SK-MEL-5 (cell line): ENCODE measurements at regions not wholly inside any gene's neighbourhood (a gene's known extent, or its start where the extent isn't known, plus 50 kb on each side); places are given as distances from the start of the nearest gene placed in this dataset.
"Not testable (repeated sequence)": the region's sequence is repeated elsewhere in the genome, so short reads cannot be mapped to it uniquely, and the experiment has no call there.

Source experiments
- DNase-seq: peaks from one replicate; pipeline ENCODE4 v3.0.0-alpha.2; 2016; ENCODE audit warnings: low read depth, low spot score
- in situ Hi-C: cut with HindIII; loops from 2 replicates; pipeline ENCODE4 v1.10.0; 2016; ENCODE audit warnings: low sequenced_read_pairs, high pct_unique_total_duplicates, low pct_unique_long_range_greater_than_20kb

DNA sequence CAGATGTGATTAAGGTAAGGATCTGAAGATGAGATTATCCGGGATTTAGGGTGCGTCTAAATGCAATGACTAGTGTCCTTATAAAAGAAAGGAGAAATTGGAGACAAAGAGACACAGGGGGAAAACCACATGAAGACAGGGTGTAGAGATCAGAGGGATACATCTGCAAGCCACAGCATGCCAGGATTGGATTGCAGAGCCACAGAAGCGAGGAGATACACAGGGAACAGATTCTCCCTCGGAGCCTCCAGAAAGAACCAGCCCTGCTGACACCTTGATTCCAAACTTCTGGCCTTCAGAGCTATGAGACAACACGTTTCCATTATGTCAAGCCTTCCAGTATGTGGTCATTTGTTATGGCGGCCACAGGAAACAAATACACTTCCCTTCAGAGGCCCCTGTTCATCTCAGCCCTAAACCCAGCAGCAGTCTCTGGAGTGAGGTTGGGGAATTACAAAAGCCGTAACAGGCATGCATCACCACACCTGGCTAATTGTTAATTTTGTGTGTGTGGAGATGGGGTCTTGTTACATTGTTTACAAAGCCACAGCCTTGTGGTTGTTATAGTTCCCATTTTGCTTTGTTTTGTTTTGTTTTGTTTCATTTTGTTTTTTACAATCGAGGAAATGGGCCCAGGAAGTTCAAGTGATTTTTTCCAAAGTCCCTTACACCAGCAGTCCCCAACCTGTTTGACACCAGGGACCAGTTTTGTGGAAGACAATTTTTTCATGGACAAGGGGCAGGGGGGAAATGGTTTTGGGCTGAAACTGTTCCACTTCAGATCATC, 51.6 kb upstream of the LYRM9 start:
- no peak for DNase-seq
- in situ Hi-C loops, result no loop called here

GRCh38 chr17:27945333-27945616, 52.1 kb upstream of the LYRM9 start:
- no peak for DNase-seq
- in situ Hi-C loops, result no loop called here

DNA sequence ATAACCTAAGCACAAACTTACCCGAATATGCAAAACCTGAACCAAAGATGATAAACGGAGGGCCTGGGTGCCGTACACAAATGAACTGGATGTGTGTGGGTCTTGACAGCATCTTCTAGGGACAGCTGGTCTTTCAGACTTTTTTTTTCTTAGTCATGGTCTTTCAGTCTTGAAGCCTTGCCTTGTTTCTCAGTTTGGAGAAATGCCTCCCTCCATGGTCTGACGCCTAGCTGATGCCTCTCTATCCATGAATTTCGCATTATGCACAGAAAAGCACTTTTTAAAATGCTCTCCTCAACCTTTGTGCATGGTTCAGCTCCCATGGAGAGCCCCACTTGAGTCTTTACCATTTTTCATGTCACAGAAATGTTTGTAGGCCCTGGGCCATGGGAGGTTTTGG, 52.8 kb upstream of the LYRM9 start:
- in situ Hi-C loops, result no loop called here
- no peak for DNase-seq

DNA sequence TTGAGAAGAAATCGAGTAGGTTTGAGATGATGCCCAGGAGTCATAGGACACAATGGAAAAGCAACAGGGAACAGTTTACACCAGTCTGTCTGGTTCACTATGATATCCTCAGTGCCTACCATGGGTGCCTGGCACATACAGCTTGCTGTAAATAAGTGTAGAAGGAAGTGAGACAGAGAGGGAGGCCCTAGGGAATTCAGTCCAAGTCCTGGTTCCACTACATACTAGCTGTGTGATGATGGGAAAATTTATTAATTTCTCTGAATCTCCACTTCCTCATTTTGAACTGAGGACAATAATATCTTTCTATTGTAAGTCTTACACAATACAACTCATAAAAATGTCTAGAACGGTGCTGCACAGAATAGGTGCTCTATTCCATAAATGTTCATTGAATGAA, 53.3 kb upstream of the LYRM9 start:
- no peak for DNase-seq
- in situ Hi-C loops, result no loop called here

GRCh38 chr17:27947005-27947406, 53.8 kb upstream of the LYRM9 start:
- DNase-seq, result peak; percentile 75
- in situ Hi-C loops, result no loop called here

DNA sequence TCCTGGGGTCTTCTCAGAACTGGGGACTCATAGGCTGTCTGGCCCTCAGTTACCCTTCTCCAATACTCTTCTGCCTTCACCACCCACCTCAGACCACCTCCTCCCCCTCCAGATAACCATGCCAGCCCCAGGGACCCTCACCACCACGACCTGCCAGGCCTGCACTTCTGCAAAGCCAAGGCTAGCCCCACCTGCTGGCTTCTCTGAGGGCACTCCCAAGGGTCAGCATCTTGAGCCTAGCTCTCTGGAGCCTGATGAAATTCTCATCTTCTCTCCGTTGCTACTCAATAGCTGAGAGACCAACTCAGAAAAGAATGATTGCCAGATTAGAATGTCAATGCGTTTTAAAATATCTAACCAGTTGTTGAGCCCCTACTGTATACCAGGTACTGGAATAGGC, 56.1 kb upstream of the LYRM9 start:
- peak; percentile 56 for DNase-seq
- in situ Hi-C loops, result no loop called here

DNA sequence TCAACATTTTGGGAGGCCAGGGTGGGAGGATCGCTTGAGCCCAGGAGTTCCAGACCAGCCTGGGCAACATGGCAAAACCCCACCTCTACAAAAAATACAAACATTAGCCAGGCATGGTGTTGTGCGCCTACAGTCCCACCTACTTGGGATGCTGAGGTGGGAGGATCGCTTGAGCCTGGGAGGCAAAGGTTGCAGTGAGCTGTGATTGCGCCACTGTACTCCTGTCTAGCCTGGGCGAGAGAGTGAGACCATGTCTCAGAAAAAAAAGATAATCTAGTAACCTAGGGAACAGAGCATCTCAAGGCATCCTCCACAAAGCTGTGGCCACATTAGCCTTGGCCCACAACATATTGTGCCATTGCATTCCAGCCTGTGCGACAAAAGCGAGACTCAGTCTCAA, 57.1 kb upstream of the LYRM9 start:
- DNase-seq, result peak; percentile 41
- in situ Hi-C loops, result not testable (repeated sequence)

DNA sequence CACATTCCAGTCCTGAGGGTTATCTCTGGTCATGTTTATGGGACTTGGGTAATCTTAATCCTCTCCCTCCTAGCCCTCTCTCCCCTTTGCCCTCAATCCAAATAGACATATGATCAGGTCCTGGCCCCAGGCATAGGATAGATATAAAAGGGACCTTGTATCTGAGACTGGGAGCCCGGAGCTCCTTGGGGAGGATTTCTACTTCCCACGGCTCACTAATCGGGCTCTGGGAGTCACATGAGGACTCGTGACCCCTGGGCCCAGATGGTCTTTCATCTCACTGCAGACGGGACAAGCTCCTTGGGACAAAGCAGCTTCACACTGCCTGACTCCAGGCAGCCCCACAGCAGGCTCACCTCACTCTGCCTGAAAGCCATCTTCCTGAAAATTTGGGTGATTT, 57.8 kb upstream of the LYRM9 start:
- DNase-seq, result peak; percentile 100
- in situ Hi-C loops, result no loop called here

- peak; percentile 81 for DNase-seq
- in situ Hi-C loops, result no loop called here
Observed at GRCh38 chr17:27951872-27952271, 58.7 kb upstream of the LYRM9 start.

DNA sequence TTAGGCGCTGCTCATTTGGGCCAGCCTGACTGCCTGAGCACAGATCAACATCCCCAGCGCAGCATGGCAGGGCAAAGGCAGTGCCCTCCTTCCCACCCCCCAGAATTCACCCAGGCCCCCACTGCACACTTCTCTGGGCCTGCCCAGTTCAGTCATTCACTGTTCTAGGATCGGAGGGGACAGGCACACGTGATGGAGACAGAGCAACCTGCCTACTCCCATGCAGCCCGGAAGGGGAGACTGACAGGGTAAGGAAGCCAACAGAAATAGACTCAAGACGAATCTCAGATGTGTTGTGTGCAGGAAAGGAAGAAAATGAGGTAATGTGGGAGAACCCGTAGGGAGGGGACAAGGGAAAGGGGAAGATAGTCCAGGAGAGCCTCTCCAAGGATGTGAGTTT, 59.2 kb upstream of the LYRM9 start:
- DNase-seq, result peak; percentile 48
- in situ Hi-C loops, result no loop called here

GRCh38 chr17:27954548-27955495, 61.7 kb upstream of the LYRM9 start:
- DNase-seq, result no peak
- in situ Hi-C loops, result no loop called here

DNA sequence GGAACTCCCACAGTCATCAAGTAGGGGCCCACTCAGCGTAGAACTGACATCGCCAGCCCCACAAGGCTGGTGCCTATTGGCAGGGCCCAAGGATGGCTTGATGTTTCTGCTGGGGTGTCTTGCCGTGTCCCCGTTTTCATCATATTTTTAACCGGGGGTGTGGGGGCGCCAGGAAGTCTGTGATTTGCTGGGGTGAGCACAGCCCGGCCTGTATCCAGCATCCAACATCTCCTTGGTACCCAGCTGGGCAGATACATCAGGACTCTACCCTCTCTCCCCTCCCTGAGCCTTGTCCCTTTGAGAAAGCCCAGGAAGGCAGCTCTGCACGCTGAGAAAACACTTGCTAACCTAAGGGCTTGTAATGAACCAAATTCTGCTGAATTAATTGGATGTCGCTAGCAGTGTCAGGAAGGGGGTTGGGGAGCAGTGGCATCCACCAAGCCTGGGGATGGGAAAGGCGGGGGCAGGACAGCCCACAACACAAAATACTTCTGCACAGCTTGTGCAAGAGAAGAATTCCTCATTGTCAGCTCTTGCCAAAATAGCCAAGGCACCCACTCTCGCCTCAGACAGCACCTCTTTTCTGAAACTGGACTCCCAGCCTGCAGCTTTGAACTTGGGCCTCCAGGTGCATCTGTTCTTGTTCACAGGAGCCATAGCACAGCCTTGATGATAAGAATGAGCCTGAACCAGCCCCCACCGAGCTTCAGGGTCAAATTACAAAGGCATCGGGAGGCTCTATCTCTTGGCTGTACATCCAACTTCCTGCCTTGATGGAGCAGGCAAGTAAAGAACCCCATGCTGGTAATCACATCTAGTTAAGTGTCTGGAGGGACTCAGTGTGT, 63.7 kb upstream of the LYRM9 start:
- in situ Hi-C loops, result no loop called here
- no peak for DNase-seq

GRCh38 chr17:27957446-27957793, 64.3 kb upstream of the LYRM9 start:
- DNase-seq, in situ Hi-C loops: not testable (repeated sequence)

GRCh38 chr17:27958708-27959381, 65.7 kb upstream of the LYRM9 start:
- no peak for DNase-seq
- in situ Hi-C loops, result no loop called here

- in situ Hi-C loops, result no loop called here
Observed at GRCh38 chr17:27959382-27959709, 66.2 kb upstream of the LYRM9 start.

DNA sequence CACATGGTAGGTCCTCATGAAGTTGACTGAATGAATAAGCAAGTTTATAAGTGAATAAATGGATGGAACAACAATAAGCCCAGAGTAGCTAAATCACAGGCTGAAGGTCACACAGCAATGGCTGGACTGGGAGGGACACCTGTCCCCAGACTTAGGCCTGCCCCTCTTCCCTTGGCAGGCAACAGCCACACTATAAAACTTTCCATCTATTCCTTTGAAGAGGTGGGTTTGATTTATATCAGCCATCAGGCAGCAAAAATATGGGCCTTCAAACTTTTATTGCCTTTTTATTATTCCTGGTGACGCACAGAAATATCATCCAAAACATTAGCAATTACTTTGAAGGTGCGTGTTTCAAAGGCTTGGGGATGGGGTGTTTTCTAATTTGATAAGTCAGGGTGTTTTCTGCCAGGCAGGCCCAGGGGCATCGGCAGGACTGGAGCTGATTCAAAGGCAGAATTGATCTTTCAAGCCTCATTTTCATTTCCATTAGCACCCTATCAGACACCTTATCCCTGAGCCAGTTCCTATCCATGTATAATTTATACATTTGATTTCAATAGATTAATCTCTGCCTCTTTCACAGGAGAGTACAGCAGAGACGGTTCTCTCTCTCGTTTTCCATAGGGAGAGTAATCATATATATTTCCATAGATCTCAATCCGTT, 67.2 kb upstream of the LYRM9 start:
- DNase-seq, result no peak
- in situ Hi-C loops, result no loop called here

More at GRCh38 chr17:27959382-27959709, 66.2 kb upstream of the LYRM9 start:
- DNase-seq, result no peak

DNA sequence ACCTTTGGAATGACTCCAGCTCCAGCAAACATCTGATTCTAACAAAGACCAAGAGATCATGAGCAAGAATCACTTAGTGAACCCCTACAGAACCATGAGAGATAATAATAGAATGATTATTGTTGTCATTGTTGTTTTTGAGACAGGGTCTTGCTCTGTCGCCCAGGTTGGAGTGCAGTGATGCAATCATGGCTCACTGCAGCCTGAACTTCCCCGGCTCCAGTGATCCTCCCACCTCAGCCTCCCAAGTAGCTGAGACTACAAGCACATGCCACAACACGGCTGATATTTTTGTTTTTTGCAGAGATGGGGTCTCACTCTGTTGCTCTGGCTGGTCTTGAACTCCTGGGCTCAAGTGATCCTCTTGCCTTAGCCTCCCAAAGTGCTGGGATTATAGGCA, 69.4 kb upstream of the LYRM9 start:
- DNase-seq, in situ Hi-C loops: not testable (repeated sequence)
